GM10266 (cell line): ENCODE measurements at regions not wholly inside any gene's neighbourhood (a gene's known extent, or its start where the extent isn't known, plus 50 kb on each side); places are given as distances from the start of the nearest gene placed in this dataset.
"Not testable (repeated sequence)": the region's sequence is repeated elsewhere in the genome, so short reads cannot be mapped to it uniquely, and the experiment has no call there.

Source experiments
- DNase-seq: peaks from one replicate; pipeline ENCODE4 v3.0.0; 2012; ENCODE audit errors: extremely low spot score
- CTCF ChIP-seq: IDR thresholded peaks from 2 replicates; pipeline ENCODE4 v1.5.1; 2012; ENCODE audit warnings: mild to moderate bottlenecking, low read depth; ENCODE audit not compliant: control insufficient read depth, insufficient read depth; ENCODE audit errors: missing control alignments

- TF ChIP-seq CTCF, result no peak
- no peak for DNase-seq
Measured at GRCh38 chr18:71388148-71388547, 1099.3 kb downstream of the SOCS6 start.

- TF ChIP-seq CTCF, result no peak
- no peak for DNase-seq
Measured at GRCh38 chr18:71374294-71375000, 1085.6 kb downstream of the SOCS6 start.

GRCh38 chr18:71371951-71372605 is 1083.2 kb downstream of the SOCS6 start:
- no peak for TF ChIP-seq CTCF
- no peak for DNase-seq

DNA sequence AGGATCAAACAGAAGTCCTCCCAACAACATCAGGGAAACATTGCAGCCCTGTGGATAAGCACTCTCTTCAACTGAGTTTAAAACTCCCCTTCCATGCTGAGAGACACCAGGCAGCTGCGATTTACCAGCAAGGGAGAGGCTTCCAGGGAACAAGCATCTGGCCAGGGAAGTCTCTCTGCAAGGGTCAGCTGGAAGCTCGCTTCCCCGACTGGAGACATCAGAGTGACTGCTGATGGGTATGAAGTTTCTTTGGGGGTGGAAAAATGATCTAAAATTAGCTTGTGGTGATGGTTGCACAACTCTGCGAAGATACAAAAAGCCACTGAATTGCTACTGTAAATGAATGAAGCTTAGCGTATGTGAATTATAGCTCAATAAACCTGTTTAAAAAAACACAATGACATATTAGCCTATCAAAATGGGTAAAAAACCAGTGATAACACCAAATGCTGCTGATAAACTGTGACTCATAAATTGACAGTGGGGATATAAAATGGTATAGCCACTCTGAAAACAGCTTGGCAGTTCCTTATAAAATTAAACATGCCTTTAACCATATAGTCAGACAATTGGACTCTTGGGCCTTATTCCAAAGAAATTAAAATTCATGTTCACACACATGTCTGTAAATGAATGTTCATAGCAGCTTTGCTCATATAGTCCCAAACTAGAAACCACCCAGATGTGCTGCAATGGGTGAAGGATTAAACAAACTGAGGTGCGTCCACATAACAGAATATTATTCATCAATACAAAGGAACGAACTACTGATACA is 1082.0 kb downstream of the SOCS6 start:
- DNase-seq, result no peak

GRCh38 chr18:71370095-71370494 is 1081.2 kb downstream of the SOCS6 start:
- no peak for TF ChIP-seq CTCF
- DNase-seq, result no peak

More for the DNA sequence above, 1082.0 kb downstream of the SOCS6 start:
- no peak for TF ChIP-seq CTCF

GRCh38 chr18:71362140-71362539 is 1073.3 kb downstream of the SOCS6 start:
- DNase-seq, result no peak
- TF ChIP-seq CTCF, result no peak

DNA sequence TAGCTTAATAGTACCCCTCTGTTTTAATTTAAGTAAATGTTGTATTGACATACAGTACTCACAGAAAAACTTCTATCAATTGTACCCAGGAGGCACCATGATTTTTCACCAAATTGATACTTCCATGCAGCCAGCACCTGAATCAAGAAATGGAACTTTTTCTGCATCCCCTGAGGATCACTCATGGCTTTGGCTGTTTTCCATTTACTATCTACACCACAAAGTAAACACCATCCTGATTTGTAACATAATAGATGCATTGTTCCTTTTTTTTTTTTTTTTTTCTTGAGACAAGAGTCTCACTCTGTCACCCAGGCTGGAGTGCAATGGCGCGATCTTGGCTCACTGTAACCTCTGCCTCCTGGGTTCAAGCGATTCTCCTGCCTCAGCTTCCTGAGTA is 1066.8 kb downstream of the SOCS6 start:
- not testable (repeated sequence) for DNase-seq
